ENCODE measurements at regions not wholly inside any gene's neighbourhood (a gene's known extent, or its start where the extent isn't known, plus 50 kb on each side); places are given as distances from the start of the nearest gene placed in this dataset.
"Not testable (repeated sequence)": the region's sequence is repeated elsewhere in the genome, so short reads cannot be mapped to it uniquely, and the experiment has no call there.

DNA sequence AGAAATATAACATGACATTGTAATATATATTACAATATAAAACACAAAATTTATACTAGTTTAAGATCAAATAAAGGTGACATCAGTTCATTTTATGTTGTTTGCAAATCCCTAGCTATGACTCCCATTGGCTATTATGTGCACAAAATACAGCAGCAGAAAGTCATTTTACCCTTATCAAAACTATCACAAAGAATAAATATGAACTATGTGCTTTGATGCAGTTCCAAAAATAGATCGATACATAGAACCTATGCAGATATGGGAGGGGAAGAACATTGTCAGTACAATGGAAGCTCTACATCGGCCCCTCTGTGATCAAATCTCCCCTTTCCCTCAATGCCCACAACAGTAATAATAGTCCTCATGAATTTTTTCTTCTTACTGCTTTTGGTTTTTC lies 1038.1 kb upstream of the PCDH20 start:
- Histone ChIP-seq H3K27me3 (ENCODE audit: low read depth, low read length) (no peaks in the 10 kb centered on the region), H3K27ac (ENCODE audit: low read length) (no peak overlapping the region), H3K36me3 (ENCODE audit: control insufficient read depth in 1 of 2, insufficient read depth in 2 of 2, low read length in 2 of 2) (no peaks in the 10 kb centered on the region), H3K4me3 (ENCODE audit: low read depth in 1 of 2, low read length in 2 of 2) (no peak overlapping the region), H3K4me1 (ENCODE audit: control insufficient read depth in 1 of 2, insufficient read depth in 2 of 2, low read length in 2 of 2) (no peaks in the 10 kb centered on the region), H3K9me3 (ENCODE audit: control insufficient read depth in 1 of 2, low read length in 2 of 2) (no peaks in the 10 kb centered on the region)

- no peaks in the 10 kb centered on the region for H3K36me3 ChIP-seq (ENCODE audit: control insufficient read depth in 1 of 2, insufficient read depth in 2 of 2, low read length in 2 of 2)
- no peaks in the 10 kb centered on the region for H3K27me3 ChIP-seq (ENCODE audit: low read depth, low read length)
- H3K4me1 ChIP-seq (ENCODE audit: control insufficient read depth in 1 of 2, insufficient read depth in 2 of 2, low read length in 2 of 2) = no peaks in the 10 kb centered on the region
- H3K9me3 ChIP-seq (ENCODE audit: control insufficient read depth in 1 of 2, low read length in 2 of 2) = no peaks in the 10 kb centered on the region
- no peak overlapping the region for H3K4me3 ChIP-seq (ENCODE audit: low read depth in 1 of 2, low read length in 2 of 2)
- no peak overlapping the region for H3K27ac ChIP-seq (ENCODE audit: low read length)
Measured at GRCh38 chr13:62450759-62451158, 1035.1 kb upstream of the PCDH20 start.

DNA sequence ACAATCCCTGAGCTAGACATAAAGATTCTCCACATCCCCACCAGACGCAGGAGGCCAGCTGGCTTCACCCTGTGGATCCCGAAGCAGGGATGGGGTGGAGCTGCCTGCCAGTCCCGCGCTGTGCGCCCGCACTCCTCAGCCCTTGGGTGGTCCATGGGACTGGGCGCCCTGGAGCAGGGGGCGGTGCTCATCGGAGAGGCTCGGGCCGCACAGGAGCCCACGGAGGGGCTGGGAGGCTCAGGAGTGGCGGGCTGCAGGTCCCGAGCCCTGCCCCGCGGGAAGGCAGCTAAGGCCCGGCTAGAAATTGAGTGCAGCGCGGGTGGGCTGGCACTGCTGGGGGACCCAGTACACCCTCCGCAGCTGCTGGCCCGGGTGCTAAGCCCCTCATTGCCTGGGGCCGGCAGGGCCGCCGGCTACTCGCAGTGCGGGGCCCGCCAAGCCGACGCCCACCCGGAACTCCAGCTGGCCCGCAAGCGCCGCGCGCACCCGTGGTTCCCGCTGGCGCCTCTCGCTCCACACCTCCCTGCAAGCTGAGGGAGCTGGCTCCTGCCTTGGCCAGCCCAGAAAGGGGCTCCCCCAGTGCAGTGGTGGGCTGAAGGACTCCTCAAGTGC lies 1032.2 kb upstream of the PCDH20 start:
- H3K27me3 ChIP-seq (ENCODE audit: low read depth, low read length); H3K9me3 ChIP-seq (ENCODE audit: control insufficient read depth in 1 of 2, low read length in 2 of 2); H3K4me1 ChIP-seq (ENCODE audit: control insufficient read depth in 1 of 2, insufficient read depth in 2 of 2, low read length in 2 of 2); H3K4me3 ChIP-seq (ENCODE audit: low read depth in 1 of 2, low read length in 2 of 2); H3K36me3 ChIP-seq (ENCODE audit: control insufficient read depth in 1 of 2, insufficient read depth in 2 of 2, low read length in 2 of 2); H3K27ac ChIP-seq (ENCODE audit: low read length): not testable (repeated sequence)

DNA sequence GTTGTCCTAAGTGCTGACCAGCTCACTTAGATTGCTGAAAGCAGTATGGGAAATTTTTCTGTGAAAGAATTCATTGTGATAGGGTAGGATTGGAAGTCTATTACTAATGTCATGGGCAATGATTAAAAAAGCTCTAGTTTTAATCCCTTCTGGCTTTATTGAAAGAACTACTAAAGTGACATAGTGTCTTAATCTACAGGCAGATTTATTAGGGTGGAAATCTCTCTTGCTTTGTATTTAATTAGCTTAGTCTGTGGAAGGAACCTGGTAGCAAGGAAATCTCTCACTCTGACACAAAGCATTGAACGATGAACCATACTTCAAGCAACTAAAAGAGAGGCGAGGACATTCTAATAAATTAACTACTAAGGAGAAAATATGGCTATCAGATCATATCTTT lies 1029.2 kb upstream of the PCDH20 start:
- Histone ChIP-seq H3K27me3 (ENCODE audit: low read depth, low read length) (no peaks in the 10 kb centered on the region), H3K4me1 (ENCODE audit: control insufficient read depth in 1 of 2, insufficient read depth in 2 of 2, low read length in 2 of 2) (no peaks in the 10 kb centered on the region), H3K4me3 (ENCODE audit: low read depth in 1 of 2, low read length in 2 of 2) (no peak overlapping the region), H3K27ac (ENCODE audit: low read length) (no peak overlapping the region), H3K36me3 (ENCODE audit: control insufficient read depth in 1 of 2, insufficient read depth in 2 of 2, low read length in 2 of 2) (no peaks in the 10 kb centered on the region), H3K9me3 (ENCODE audit: control insufficient read depth in 1 of 2, low read length in 2 of 2) (no peaks in the 10 kb centered on the region)

DNA sequence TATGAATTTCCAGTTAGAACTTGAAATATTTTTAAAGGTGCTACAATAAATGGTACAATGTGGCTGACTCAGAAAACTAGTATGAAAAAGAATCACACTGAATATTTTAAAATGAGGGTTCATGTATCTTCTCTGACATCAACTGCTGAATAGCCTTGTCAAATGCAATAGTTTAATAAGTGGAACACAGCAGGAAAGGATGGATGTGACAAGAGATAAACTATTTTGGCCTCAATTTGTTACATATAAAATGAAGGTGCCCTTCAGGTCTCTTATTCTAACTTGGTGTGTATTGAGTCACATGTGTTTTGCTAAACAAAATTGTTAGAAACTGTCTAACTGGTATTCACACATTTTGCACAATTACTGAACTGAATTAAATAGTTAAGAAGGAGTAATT lies 1018.4 kb upstream of the PCDH20 start:
- H3K9me3 ChIP-seq (ENCODE audit: control insufficient read depth in 1 of 2, low read length in 2 of 2) = no peaks in the 10 kb centered on the region

DNA sequence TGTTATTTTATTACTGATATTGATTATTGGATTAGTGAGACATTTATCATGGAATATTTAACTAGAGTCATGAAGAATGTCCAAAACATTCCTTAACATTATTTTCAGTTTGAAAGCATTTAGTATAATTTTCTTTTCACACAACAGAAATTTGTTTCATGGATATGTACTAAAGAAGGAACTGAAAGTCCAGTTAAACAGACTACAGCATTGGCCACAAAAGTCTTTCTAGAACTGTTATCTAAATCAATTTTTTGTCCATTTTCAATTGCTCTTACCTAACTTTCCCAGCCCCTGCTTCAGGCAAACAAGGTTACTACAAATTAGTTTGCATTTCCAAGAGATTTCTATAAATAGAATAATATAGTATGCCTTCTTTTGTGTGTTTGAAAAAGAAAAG lies 1018.0 kb upstream of the PCDH20 start:
- H3K27me3 ChIP-seq (ENCODE audit: low read depth, low read length) = no peaks in the 10 kb centered on the region
- H3K4me1 ChIP-seq (ENCODE audit: control insufficient read depth in 1 of 2, insufficient read depth in 2 of 2, low read length in 2 of 2) = no peaks in the 10 kb centered on the region
- H3K4me3 ChIP-seq (ENCODE audit: low read depth in 1 of 2, low read length in 2 of 2) = no peak overlapping the region
- no peaks in the 10 kb centered on the region for H3K9me3 ChIP-seq (ENCODE audit: control insufficient read depth in 1 of 2, low read length in 2 of 2)
- no peaks in the 10 kb centered on the region for H3K36me3 ChIP-seq (ENCODE audit: control insufficient read depth in 1 of 2, insufficient read depth in 2 of 2, low read length in 2 of 2)
- no peak overlapping the region for H3K27ac ChIP-seq (ENCODE audit: low read length)

More for the DNA sequence above, 1018.4 kb upstream of the PCDH20 start:
- Histone ChIP-seq H3K4me1 (ENCODE audit: control insufficient read depth in 1 of 2, insufficient read depth in 2 of 2, low read length in 2 of 2) (no peaks in the 10 kb centered on the region), H3K36me3 (ENCODE audit: control insufficient read depth in 1 of 2, insufficient read depth in 2 of 2, low read length in 2 of 2) (no peaks in the 10 kb centered on the region), H3K4me3 (ENCODE audit: low read depth in 1 of 2, low read length in 2 of 2) (no peak overlapping the region), H3K27ac (ENCODE audit: low read length) (no peak overlapping the region), H3K27me3 (ENCODE audit: low read depth, low read length) (no peaks in the 10 kb centered on the region)

- Histone ChIP-seq H3K4me1 (ENCODE audit: control insufficient read depth in 1 of 2, insufficient read depth in 2 of 2, low read length in 2 of 2) (no peaks in the 10 kb centered on the region), H3K27ac (ENCODE audit: low read length) (no peak overlapping the region), H3K36me3 (ENCODE audit: control insufficient read depth in 1 of 2, insufficient read depth in 2 of 2, low read length in 2 of 2) (no peaks in the 10 kb centered on the region), H3K9me3 (ENCODE audit: control insufficient read depth in 1 of 2, low read length in 2 of 2) (no peaks in the 10 kb centered on the region), H3K4me3 (ENCODE audit: low read depth in 1 of 2, low read length in 2 of 2) (no peak overlapping the region), H3K27me3 (ENCODE audit: low read depth, low read length) (no peaks in the 10 kb centered on the region)
Measured at GRCh38 chr13:62432906-62433305, 1017.3 kb upstream of the PCDH20 start.

DNA sequence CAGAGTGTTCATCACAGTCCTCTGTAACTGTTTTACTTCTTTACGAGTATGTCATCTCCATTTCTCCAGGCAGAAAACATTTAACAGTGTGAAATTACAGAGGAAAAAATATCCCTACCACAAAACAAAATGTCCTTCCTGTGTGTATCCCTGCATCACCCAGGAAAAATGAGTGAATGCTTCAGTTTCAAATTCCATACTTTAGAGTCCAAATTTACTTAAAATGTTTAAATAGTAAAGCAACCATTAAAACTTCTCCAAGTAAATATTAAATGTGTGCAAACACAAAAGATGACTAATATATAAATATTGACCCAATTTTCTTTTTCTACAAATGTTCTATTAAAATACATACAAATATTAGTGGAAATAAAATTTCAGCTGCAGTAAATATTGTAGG lies 1016.6 kb upstream of the PCDH20 start:
- Histone ChIP-seq H3K9me3 (ENCODE audit: control insufficient read depth in 1 of 2, low read length in 2 of 2) (no peaks in the 10 kb centered on the region), H3K4me1 (ENCODE audit: control insufficient read depth in 1 of 2, insufficient read depth in 2 of 2, low read length in 2 of 2) (no peaks in the 10 kb centered on the region), H3K4me3 (ENCODE audit: low read depth in 1 of 2, low read length in 2 of 2) (no peak overlapping the region), H3K27ac (ENCODE audit: low read length) (no peak overlapping the region), H3K27me3 (ENCODE audit: low read depth, low read length) (no peaks in the 10 kb centered on the region), H3K36me3 (ENCODE audit: control insufficient read depth in 1 of 2, insufficient read depth in 2 of 2, low read length in 2 of 2) (no peaks in the 10 kb centered on the region)

DNA sequence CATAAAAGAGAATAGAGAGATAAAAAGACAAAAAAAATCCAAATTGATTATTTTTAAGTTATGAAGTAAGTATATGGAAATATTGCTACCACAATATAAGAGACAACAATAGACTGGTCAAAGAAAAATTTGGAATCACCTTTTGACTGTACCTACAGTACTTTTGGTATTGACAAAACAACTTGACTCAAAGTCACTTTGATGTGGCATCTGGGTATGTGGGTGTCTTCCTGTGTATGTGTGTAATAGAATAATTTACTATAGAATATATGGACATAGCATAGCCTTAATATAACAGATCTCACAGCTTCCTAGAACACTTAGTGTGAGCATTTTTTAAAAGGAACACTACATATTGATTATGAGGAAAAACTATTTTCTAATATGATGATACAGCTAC lies 1016.2 kb upstream of the PCDH20 start:
- Histone ChIP-seq H3K4me3 (ENCODE audit: low read depth in 1 of 2, low read length in 2 of 2) (no peak overlapping the region), H3K27ac (ENCODE audit: low read length) (no peak overlapping the region), H3K27me3 (ENCODE audit: low read depth, low read length) (no peaks in the 10 kb centered on the region), H3K9me3 (ENCODE audit: control insufficient read depth in 1 of 2, low read length in 2 of 2) (no peaks in the 10 kb centered on the region), H3K4me1 (ENCODE audit: control insufficient read depth in 1 of 2, insufficient read depth in 2 of 2, low read length in 2 of 2) (no peaks in the 10 kb centered on the region), H3K36me3 (ENCODE audit: control insufficient read depth in 1 of 2, insufficient read depth in 2 of 2, low read length in 2 of 2) (no peaks in the 10 kb centered on the region)

- Histone ChIP-seq H3K4me1 (ENCODE audit: control insufficient read depth in 1 of 2, insufficient read depth in 2 of 2, low read length in 2 of 2) (no peaks in the 10 kb centered on the region), H3K9me3 (ENCODE audit: control insufficient read depth in 1 of 2, low read length in 2 of 2) (no peaks in the 10 kb centered on the region), H3K4me3 (ENCODE audit: low read depth in 1 of 2, low read length in 2 of 2) (no peak overlapping the region), H3K36me3 (ENCODE audit: control insufficient read depth in 1 of 2, insufficient read depth in 2 of 2, low read length in 2 of 2) (no peaks in the 10 kb centered on the region), H3K27me3 (ENCODE audit: low read depth, low read length) (no peaks in the 10 kb centered on the region), H3K27ac (ENCODE audit: low read length) (no peak overlapping the region)
Measured at GRCh38 chr13:62418872-62419271, 1003.2 kb upstream of the PCDH20 start.

GRCh38 chr13:62418376-62418775 lies 1002.7 kb upstream of the PCDH20 start:
- H3K27me3 ChIP-seq (ENCODE audit: low read depth, low read length) = no peaks in the 10 kb centered on the region
- H3K4me3 ChIP-seq (ENCODE audit: low read depth in 1 of 2, low read length in 2 of 2) = no peak overlapping the region
- H3K9me3 ChIP-seq (ENCODE audit: control insufficient read depth in 1 of 2, low read length in 2 of 2) = no peaks in the 10 kb centered on the region
- no peaks in the 10 kb centered on the region for H3K4me1 ChIP-seq (ENCODE audit: control insufficient read depth in 1 of 2, insufficient read depth in 2 of 2, low read length in 2 of 2)
- no peaks in the 10 kb centered on the region for H3K36me3 ChIP-seq (ENCODE audit: control insufficient read depth in 1 of 2, insufficient read depth in 2 of 2, low read length in 2 of 2)
- no peak overlapping the region for H3K27ac ChIP-seq (ENCODE audit: low read length)

GRCh38 chr13:62407871-62408270 lies 992.2 kb upstream of the PCDH20 start:
- no peaks in the 10 kb centered on the region for H3K36me3 ChIP-seq (ENCODE audit: control insufficient read depth in 1 of 2, insufficient read depth in 2 of 2, low read length in 2 of 2)
- H3K27me3 ChIP-seq (ENCODE audit: low read depth, low read length) = no peaks in the 10 kb centered on the region
- H3K4me3 ChIP-seq (ENCODE audit: low read depth in 1 of 2, low read length in 2 of 2) = no peak overlapping the region
- no peak overlapping the region for H3K27ac ChIP-seq (ENCODE audit: low read length)
- no peaks in the 10 kb centered on the region for H3K4me1 ChIP-seq (ENCODE audit: control insufficient read depth in 1 of 2, insufficient read depth in 2 of 2, low read length in 2 of 2)
- H3K9me3 ChIP-seq (ENCODE audit: control insufficient read depth in 1 of 2, low read length in 2 of 2) = no peaks in the 10 kb centered on the region

Data from muscle layer of duodenum (tissue), 2 donors.